Neural cell (in vitro differentiated cells): ENCODE measurements at regions not wholly inside any gene's neighbourhood (a gene's known extent, or its start where the extent isn't known, plus 50 kb on each side); places are given as distances from the start of the nearest gene placed in this dataset.

Experiments used
- H2AFZ ChIP-seq: fragments of 200-600, 300-800 bp; sonication (generic), shearing (Covaris generic); 2 replicates; pipeline ENCODE4 v1.6.0; 2014; ENCODE audit warnings: low read depth, mild to moderate bottlenecking, antibody characterized with exemption, low read length, moderate library complexity
- H3F3A ChIP-seq: fragments of 200-600 bp; shearing (Covaris generic); 2 replicates; pipeline ENCODE4 v1.6.1; 2016; ENCODE audit warnings: mild to moderate bottlenecking, moderate library complexity, mixed read lengths, antibody characterized with exemption, low read length; ENCODE audit not compliant: insufficient read depth, poor library complexity, severe bottlenecking
- H3K27ac ChIP-seq: fragments of 200-600, 300-800 bp; sonication (generic), shearing (Covaris generic); 2 replicates; pipeline ENCODE4 v1.5.1; 2014; ENCODE audit warnings: mild to moderate bottlenecking, low read length, moderate library complexity
- H3K27me3 ChIP-seq: fragments of 300-800, 200-600 bp; sonication (generic), shearing (Covaris generic); 2 replicates; pipeline ENCODE4 v1.6.0; 2014; ENCODE audit warnings: mild to moderate bottlenecking, low read depth, low read length, moderate library complexity; ENCODE audit not compliant: insufficient read depth
- H3K36me3 ChIP-seq: fragments of 300-800, 200-600 bp; sonication (generic), shearing (Covaris generic); 2 replicates; pipeline ENCODE4 v1.5.1; 2014; ENCODE audit warnings: mild to moderate bottlenecking, antibody characterized with exemption, low read length, moderate library complexity; ENCODE audit not compliant: insufficient read depth
- H3K4me2 ChIP-seq: fragments of 300-800, 200-600 bp; sonication (generic), shearing (Covaris generic); 2 replicates; pipeline ENCODE4 v1.6.0; 2014; ENCODE audit warnings: mild to moderate bottlenecking, low read length
- H3K4me3 ChIP-seq: fragments of 300-800, 200-600 bp; sonication (generic), shearing (Covaris generic); 2 replicates; pipeline ENCODE4 v1.5.1; 2014; ENCODE audit warnings: mild to moderate bottlenecking, low read length, moderate library complexity
- H3K79me2 ChIP-seq: fragments of 200-600 bp; shearing (Covaris generic); replicated peaks from 2 replicates; pipeline ENCODE4 v1.6.0; 2014; ENCODE audit warnings: mild to moderate bottlenecking, low read length, moderate library complexity; ENCODE audit not compliant: insufficient read depth
- H3K9ac ChIP-seq: fragments of 300-800, 200-600 bp; sonication (generic), shearing (Covaris generic); 2 replicates; pipeline ENCODE4 v1.6.1; 2016; ENCODE audit warnings: mild to moderate bottlenecking, low read length, mixed read lengths
- H3K9me2 ChIP-seq: fragments of 200-600 bp; shearing (Covaris generic); 2 replicates; pipeline ENCODE4 v1.6.1; 2016; ENCODE audit warnings: mild to moderate bottlenecking, low read length, mixed read lengths; ENCODE audit not compliant: insufficient read depth
- H3K9me3 ChIP-seq: fragments of 200-600, 300-800 bp; sonication (generic), shearing (Covaris generic); 2 replicates; pipeline ENCODE4 v1.6.1; 2016; ENCODE audit warnings: mild to moderate bottlenecking, mixed run types, low read length, moderate library complexity, mixed read lengths
- H4K20me1 ChIP-seq: fragments of 200-600 bp; shearing (Covaris generic); 2 replicates; pipeline ENCODE4 v1.6.1; 2016; ENCODE audit warnings: mild to moderate bottlenecking, mixed run types; ENCODE audit not compliant: insufficient read depth
- EP300 ChIP-seq: fragments of 450-650 bp; conservative IDR thresholded peaks from 2 replicates; pipeline ENCODE4 v1.6.1; 2014; ENCODE audit warnings: antibody characterized with exemption, mild to moderate bottlenecking, moderate library complexity; ENCODE audit not compliant: poor library complexity, severe bottlenecking
- EZH2 ChIP-seq: fragments of 200-600, 300-800 bp; shearing (Covaris generic), sonication (generic); IDR thresholded peaks from 2 replicates; pipeline ENCODE4 v1.6.1; 2014; ENCODE audit warnings: antibody characterized with exemption, low read length, borderline replicate concordance, mild to moderate bottlenecking; ENCODE audit not compliant: insufficient read depth, poor library complexity, severe bottlenecking
- MXI1 ChIP-seq: fragments of 450-650 bp; conservative IDR thresholded peaks from 2 replicates; pipeline ENCODE4 v1.6.1; 2014; ENCODE audit warnings: antibody characterized with exemption, mild to moderate bottlenecking; ENCODE audit not compliant: poor library complexity, severe bottlenecking
- POLR2AphosphoS5 ChIP-seq: IDR thresholded peaks from 2 replicates; pipeline ENCODE4 v1.6.1; 2012
- RAD21 ChIP-seq: fragments of 450-650 bp; conservative IDR thresholded peaks from 2 replicates; pipeline ENCODE4 v1.6.1; 2014; ENCODE audit warnings: antibody characterized with exemption, mild to moderate bottlenecking, moderate library complexity
- SMC3 ChIP-seq: fragments of 450-650 bp; conservative IDR thresholded peaks from 2 replicates; pipeline ENCODE4 v1.6.1; 2014; ENCODE audit warnings: antibody characterized with exemption, mild to moderate bottlenecking, moderate library complexity; ENCODE audit not compliant: poor library complexity
- TAF1 ChIP-seq: IDR thresholded peaks from 2 replicates; pipeline ENCODE4 v1.6.1; 2012; ENCODE audit warnings: low read depth
- TF ChIP-seq, protein P1 (sequence below): IDR thresholded peaks from 2 replicates; pipeline ENCODE4 v1.6.1; 2012; ENCODE audit warnings: borderline replicate concordance
- TF ChIP-seq, protein P2 (sequence below): fragments of 450-650 bp; IDR thresholded peaks from 2 replicates; pipeline ENCODE4 v1.5.1; 2014; ENCODE audit warnings: antibody characterized with exemption, mild to moderate bottlenecking, moderate library complexity; ENCODE audit not compliant: poor library complexity, severe bottlenecking

DNA sequence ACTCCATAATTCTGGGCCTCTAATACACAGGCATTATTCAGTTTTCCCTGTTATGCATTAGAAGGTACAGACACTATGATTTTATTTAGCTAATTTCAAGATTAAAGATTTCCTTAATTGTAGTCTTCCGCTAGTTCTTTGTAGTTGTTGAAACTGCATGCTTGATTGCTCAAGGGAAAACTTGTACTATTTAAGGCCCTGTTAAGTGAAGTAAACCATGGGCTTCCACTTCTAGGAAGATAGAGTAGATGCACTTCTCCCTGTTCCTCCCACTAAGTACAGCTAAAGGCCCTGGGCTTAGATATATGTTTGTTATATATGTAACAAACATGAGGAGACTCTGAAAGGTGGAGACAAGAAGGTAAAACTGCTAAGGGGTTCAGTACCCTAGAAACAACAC lies 215.8 kb upstream of the LEF1 start:
- Histone ChIP-seq H3K9ac (no peak overlapping the region), H2AFZ (no peak overlapping the region), H4K20me1 (no peaks in the 10 kb centered on the region), H3K9me3 (no peaks in the 10 kb centered on the region), H3K4me2 (no peak overlapping the region), H3K9me2 (no peaks in the 10 kb centered on the region), H3K36me3 (no peaks in the 10 kb centered on the region), H3K27me3 (no peaks in the 10 kb centered on the region), H3K79me2 (no peaks in the 10 kb centered on the region), H3F3A (no peaks in the 10 kb centered on the region), H3K4me3 (no peak overlapping the region), H3K27ac (no peak overlapping the region)
- TF ChIP-seq TAF1 (no peak), EZH2 (no peak), EP300 (no peak)
- TF ChIP-seq, protein P1, sequence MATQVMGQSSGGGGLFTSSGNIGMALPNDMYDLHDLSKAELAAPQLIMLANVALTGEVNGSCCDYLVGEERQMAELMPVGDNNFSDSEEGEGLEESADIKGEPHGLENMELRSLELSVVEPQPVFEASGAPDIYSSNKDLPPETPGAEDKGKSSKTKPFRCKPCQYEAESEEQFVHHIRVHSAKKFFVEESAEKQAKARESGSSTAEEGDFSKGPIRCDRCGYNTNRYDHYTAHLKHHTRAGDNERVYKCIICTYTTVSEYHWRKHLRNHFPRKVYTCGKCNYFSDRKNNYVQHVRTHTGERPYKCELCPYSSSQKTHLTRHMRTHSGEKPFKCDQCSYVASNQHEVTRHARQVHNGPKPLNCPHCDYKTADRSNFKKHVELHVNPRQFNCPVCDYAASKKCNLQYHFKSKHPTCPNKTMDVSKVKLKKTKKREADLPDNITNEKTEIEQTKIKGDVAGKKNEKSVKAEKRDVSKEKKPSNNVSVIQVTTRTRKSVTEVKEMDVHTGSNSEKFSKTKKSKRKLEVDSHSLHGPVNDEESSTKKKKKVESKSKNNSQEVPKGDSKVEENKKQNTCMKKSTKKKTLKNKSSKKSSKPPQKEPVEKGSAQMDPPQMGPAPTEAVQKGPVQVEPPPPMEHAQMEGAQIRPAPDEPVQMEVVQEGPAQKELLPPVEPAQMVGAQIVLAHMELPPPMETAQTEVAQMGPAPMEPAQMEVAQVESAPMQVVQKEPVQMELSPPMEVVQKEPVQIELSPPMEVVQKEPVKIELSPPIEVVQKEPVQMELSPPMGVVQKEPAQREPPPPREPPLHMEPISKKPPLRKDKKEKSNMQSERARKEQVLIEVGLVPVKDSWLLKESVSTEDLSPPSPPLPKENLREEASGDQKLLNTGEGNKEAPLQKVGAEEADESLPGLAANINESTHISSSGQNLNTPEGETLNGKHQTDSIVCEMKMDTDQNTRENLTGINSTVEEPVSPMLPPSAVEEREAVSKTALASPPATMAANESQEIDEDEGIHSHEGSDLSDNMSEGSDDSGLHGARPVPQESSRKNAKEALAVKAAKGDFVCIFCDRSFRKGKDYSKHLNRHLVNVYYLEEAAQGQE: no peak

DNA sequence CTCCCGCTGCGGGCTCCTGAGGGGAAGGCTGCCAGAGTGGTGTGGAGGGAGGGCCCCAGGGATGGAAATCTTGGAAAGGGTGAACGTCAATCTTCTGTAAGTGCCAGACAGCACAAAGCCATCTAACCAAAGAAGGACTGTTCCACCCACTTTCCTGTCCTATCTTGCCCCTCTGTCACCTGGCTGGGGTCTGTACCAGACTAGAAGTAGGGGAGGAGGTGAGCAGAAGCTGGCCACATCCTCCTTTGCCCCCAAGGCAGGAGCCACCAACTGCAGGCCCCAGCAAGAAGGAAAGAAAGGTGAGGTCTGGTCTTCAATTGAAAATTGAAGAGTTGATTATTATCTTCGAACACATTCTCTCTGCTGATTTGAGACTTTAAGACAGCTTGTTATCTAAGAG lies 214.4 kb upstream of the LEF1 start:
- Histone ChIP-seq H3K4me3 (no peak overlapping the region), H4K20me1 (no peaks in the 10 kb centered on the region), H3K9me2 (no peaks in the 10 kb centered on the region), H3K36me3 (no peaks in the 10 kb centered on the region), H3F3A (no peaks in the 10 kb centered on the region), H3K4me2 (no peak overlapping the region), H3K9me3 (no peaks in the 10 kb centered on the region), H3K27me3 (no peaks in the 10 kb centered on the region), H3K9ac (no peak overlapping the region), H2AFZ (no peak overlapping the region), H3K27ac (no peak overlapping the region), H3K79me2 (no peaks in the 10 kb centered on the region)
- TF ChIP-seq POLR2AphosphoS5 (no peak), RAD21 (no peak), SMC3 (no peak), EP300 (no peak), MXI1 (no peak), TAF1 (no peak), EZH2 (no peak)
- TF ChIP-seq, protein P1: no peak
- TF ChIP-seq, protein P2, sequence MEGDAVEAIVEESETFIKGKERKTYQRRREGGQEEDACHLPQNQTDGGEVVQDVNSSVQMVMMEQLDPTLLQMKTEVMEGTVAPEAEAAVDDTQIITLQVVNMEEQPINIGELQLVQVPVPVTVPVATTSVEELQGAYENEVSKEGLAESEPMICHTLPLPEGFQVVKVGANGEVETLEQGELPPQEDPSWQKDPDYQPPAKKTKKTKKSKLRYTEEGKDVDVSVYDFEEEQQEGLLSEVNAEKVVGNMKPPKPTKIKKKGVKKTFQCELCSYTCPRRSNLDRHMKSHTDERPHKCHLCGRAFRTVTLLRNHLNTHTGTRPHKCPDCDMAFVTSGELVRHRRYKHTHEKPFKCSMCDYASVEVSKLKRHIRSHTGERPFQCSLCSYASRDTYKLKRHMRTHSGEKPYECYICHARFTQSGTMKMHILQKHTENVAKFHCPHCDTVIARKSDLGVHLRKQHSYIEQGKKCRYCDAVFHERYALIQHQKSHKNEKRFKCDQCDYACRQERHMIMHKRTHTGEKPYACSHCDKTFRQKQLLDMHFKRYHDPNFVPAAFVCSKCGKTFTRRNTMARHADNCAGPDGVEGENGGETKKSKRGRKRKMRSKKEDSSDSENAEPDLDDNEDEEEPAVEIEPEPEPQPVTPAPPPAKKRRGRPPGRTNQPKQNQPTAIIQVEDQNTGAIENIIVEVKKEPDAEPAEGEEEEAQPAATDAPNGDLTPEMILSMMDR: no peak
